ENCODE measurements at regions not wholly inside any gene's neighbourhood (a gene's known extent, or its start where the extent isn't known, plus 50 kb on each side); places are given as distances from the start of the nearest gene placed in this dataset.

DNA sequence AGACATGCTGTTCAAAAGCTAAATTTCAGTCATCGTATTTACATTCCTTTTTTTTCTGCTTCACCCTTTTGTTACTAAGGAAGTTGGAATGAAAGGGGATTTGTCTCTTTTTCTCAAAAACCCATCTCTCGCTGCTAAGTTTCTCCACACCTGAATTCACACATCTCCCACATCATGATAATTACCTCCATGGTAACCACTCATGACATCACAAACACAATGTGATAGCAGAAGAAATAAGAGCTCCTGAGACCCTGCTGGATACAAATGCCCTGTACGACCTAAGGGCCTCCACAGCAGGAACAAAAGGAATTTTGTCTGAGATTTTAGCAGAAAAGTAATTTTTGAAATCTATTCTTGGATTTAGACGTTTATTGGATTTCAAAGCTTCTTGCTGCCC is 82.6 kb upstream of the GNAO1 start:
- no peaks in the 10 kb centered on the region for H3K9me3 Mint-ChIP-seq
- H3K4me1 Mint-ChIP-seq, result no peaks in the 10 kb centered on the region
- intact Hi-C loops (cut with micrococcal nuclease), result no loop called here
- H3K36me3 Mint-ChIP-seq (ENCODE audit: low read depth), result no peaks in the 10 kb centered on the region
- no peak overlapping the region for H3K27ac Mint-ChIP-seq
- no peak overlapping the region for H3K4me3 Mint-ChIP-seq
- peak; percentile 17 for DNase-seq
- H3K27me3 Mint-ChIP-seq, result peaks cover 33% of the 10 kb centered on the region

DNA sequence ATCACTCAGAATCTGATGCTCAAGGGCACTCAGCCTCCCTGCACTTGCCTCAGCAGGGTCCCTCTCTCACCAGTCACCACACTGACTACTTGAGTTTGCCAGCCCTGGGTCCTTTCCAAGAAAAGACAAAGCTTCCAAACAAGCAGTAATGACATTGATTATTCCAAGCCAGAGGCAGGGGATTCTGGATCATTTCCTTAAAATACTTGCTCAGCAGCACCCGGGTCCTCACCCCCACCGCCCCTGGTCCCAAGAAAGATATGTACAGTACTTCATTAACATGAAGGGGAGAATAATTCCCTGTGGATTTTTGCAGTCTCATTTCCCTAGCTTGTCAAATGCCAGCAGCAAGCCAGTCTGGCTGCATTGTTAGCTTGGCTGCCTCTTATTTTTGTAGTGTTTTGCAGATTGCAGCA is 83.2 kb upstream of the GNAO1 start:
- Mint-ChIP-seq H3K36me3 (ENCODE audit: low read depth) (no peaks in the 10 kb centered on the region), H3K4me3 (no peak overlapping the region), H3K4me1 (no peaks in the 10 kb centered on the region), H3K27me3 (peaks cover 30% of the 10 kb centered on the region), H3K9me3 (no peaks in the 10 kb centered on the region), H3K27ac (no peak overlapping the region)
- no peak for DNase-seq
- intact Hi-C loops (cut with micrococcal nuclease), result no loop called here

GRCh38 chr16:56106527-56106926 is 84.8 kb upstream of the GNAO1 start:
- no peaks in the 10 kb centered on the region for H3K36me3 Mint-ChIP-seq (ENCODE audit: low read depth)
- H3K27me3 Mint-ChIP-seq, result peaks cover 17% of the 10 kb centered on the region
- H3K4me3 Mint-ChIP-seq, result no peak overlapping the region
- intact Hi-C loops (cut with micrococcal nuclease), result no loop called here
- H3K4me1 Mint-ChIP-seq, result no peaks in the 10 kb centered on the region
- no peaks in the 10 kb centered on the region for H3K9me3 Mint-ChIP-seq
- no peak for DNase-seq
- H3K27ac Mint-ChIP-seq, result no peak overlapping the region

- peaks cover 20% of the 10 kb centered on the region for H3K27me3 Mint-ChIP-seq
- H3K4me1 Mint-ChIP-seq, result no peaks in the 10 kb centered on the region
- intact Hi-C loops (cut with micrococcal nuclease), result no loop called here
- H3K27ac Mint-ChIP-seq, result no peak overlapping the region
- H3K4me3 Mint-ChIP-seq, result no peak overlapping the region
- no peaks in the 10 kb centered on the region for H3K36me3 Mint-ChIP-seq (ENCODE audit: low read depth)
- H3K9me3 Mint-ChIP-seq, result no peaks in the 10 kb centered on the region
- DNase-seq, result no peak
These were observed 88.4 kb upstream of the GNAO1 start for GRCh38 chr16:56102906-56103305.

- intact Hi-C loops (cut with micrococcal nuclease), result no loop called here
- no peak for DNase-seq
- Mint-ChIP-seq H3K9me3 (no peaks in the 10 kb centered on the region), H3K27ac (no peak overlapping the region), H3K36me3 (ENCODE audit: low read depth) (no peaks in the 10 kb centered on the region), H3K4me1 (no peaks in the 10 kb centered on the region), H3K4me3 (no peak overlapping the region), H3K27me3 (peaks cover 23% of the 10 kb centered on the region)
These were observed 89.1 kb upstream of the GNAO1 start for GRCh38 chr16:56102183-56102686.

GRCh38 chr16:56101480-56101879 is 89.8 kb upstream of the GNAO1 start:
- no peak for DNase-seq
- intact Hi-C loops (cut with micrococcal nuclease), result no loop called here
- Mint-ChIP-seq H3K4me1 (no peaks in the 10 kb centered on the region), H3K4me3 (no peak overlapping the region), H3K9me3 (no peaks in the 10 kb centered on the region), H3K36me3 (ENCODE audit: low read depth) (no peaks in the 10 kb centered on the region), H3K27me3 (peaks cover 19% of the 10 kb centered on the region), H3K27ac (no peak overlapping the region)

- DNase-seq, result no peak
- peaks cover 13% of the 10 kb centered on the region for H3K27me3 Mint-ChIP-seq
- no peaks in the 10 kb centered on the region for H3K9me3 Mint-ChIP-seq
- H3K27ac Mint-ChIP-seq, result no peak overlapping the region
- no peak overlapping the region for H3K4me3 Mint-ChIP-seq
- intact Hi-C loops (cut with micrococcal nuclease), result no loop called here
- no peaks in the 10 kb centered on the region for H3K4me1 Mint-ChIP-seq
- no peaks in the 10 kb centered on the region for H3K36me3 Mint-ChIP-seq (ENCODE audit: low read depth)
These were observed 94.0 kb upstream of the GNAO1 start for GRCh38 chr16:56097306-56097705.

DNA sequence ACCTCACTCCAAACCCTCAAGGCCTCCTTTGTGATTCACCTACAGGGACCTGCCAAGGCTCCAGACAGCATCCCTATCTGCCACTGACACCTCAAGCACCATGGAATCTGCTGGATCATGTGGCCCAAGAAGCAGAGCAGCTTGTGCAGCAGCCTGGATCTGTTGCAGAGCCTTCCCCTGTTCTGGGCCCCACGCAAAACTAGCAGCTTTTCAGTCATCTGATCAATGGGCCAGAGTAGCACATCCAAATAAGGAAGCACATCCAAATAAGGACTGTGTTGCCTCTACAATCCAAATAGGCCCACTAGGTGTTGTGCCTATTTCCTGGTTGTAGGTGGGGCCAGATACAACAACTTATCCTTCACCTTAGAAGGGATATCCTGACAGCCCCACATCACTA is 97.1 kb upstream of the GNAO1 start:
- Mint-ChIP-seq H3K4me1 (no peaks in the 10 kb centered on the region), H3K4me3 (no peak overlapping the region), H3K27me3 (peaks cover 12% of the 10 kb centered on the region), H3K27ac (no peak overlapping the region), H3K36me3 (ENCODE audit: low read depth) (no peaks in the 10 kb centered on the region), H3K9me3 (no peaks in the 10 kb centered on the region)
- no peak for DNase-seq
- intact Hi-C loops (cut with micrococcal nuclease), result no loop called here

GRCh38 chr16:56093055-56093454 is 98.2 kb upstream of the GNAO1 start:
- Mint-ChIP-seq H3K9me3 (no peaks in the 10 kb centered on the region), H3K27me3 (peaks cover 7% of the 10 kb centered on the region), H3K4me1 (no peaks in the 10 kb centered on the region), H3K4me3 (no peak overlapping the region), H3K27ac (no peak overlapping the region), H3K36me3 (ENCODE audit: low read depth) (no peaks in the 10 kb centered on the region)
- intact Hi-C loops (cut with micrococcal nuclease), result no loop called here
- no peak for DNase-seq

- Mint-ChIP-seq H3K4me1 (no peaks in the 10 kb centered on the region), H3K36me3 (ENCODE audit: low read depth) (no peaks in the 10 kb centered on the region), H3K9me3 (no peaks in the 10 kb centered on the region), H3K27ac (no peak overlapping the region), H3K4me3 (no peak overlapping the region), H3K27me3 (peaks cover 6% of the 10 kb centered on the region)
- no peak for DNase-seq
- intact Hi-C loops (cut with micrococcal nuclease), result no loop called here
These were observed 101.2 kb upstream of the GNAO1 start for GRCh38 chr16:56090076-56090475.

DNA sequence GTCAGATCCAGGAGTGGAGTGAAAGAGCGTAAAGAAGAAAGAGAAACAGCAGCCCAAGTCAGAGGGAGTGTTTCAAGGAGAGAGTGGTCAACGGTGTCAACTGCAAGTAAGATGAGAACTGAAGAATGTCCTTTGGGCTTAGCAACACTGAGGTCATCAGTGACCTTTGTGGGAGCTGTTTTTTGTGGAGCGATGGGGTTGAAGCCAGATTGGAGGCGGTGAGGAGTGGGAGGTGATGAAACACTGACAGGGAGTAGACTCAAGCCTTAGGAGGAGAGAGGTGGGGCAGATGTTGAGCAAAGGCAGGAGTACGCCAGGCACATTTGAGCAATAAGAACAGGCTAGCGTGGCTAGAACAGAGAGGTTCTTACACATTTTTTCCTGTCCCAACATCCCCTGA is 103.7 kb upstream of the GNAO1 start:
- DNase-seq, result no peak
- H3K4me3 Mint-ChIP-seq, result no peak overlapping the region
- intact Hi-C loops (cut with micrococcal nuclease), result no loop called here
- no peaks in the 10 kb centered on the region for H3K9me3 Mint-ChIP-seq
- no peak overlapping the region for H3K27ac Mint-ChIP-seq
- no peaks in the 10 kb centered on the region for H3K4me1 Mint-ChIP-seq
- no peaks in the 10 kb centered on the region for H3K36me3 Mint-ChIP-seq (ENCODE audit: low read depth)
- peaks cover 6% of the 10 kb centered on the region for H3K27me3 Mint-ChIP-seq

GRCh38 chr16:56081371-56081770 is 109.9 kb upstream of the GNAO1 start:
- H3K4me3 Mint-ChIP-seq, result no peak overlapping the region
- H3K36me3 Mint-ChIP-seq (ENCODE audit: low read depth), result no peaks in the 10 kb centered on the region
- no peaks in the 10 kb centered on the region for H3K4me1 Mint-ChIP-seq
- H3K9me3 Mint-ChIP-seq, result no peaks in the 10 kb centered on the region
- no peak for DNase-seq
- intact Hi-C loops (cut with micrococcal nuclease), result no loop called here
- H3K27me3 Mint-ChIP-seq, result peaks cover 2% of the 10 kb centered on the region
- H3K27ac Mint-ChIP-seq, result no peak overlapping the region

GRCh38 chr16:56075732-56076388 is 115.4 kb upstream of the GNAO1 start:
- Mint-ChIP-seq H3K27me3 (peaks cover 11% of the 10 kb centered on the region), H3K4me3 (no peak overlapping the region), H3K4me1 (no peaks in the 10 kb centered on the region), H3K27ac (no peak overlapping the region), H3K36me3 (ENCODE audit: low read depth) (no peaks in the 10 kb centered on the region), H3K9me3 (no peaks in the 10 kb centered on the region)
- intact Hi-C loops (cut with micrococcal nuclease), result no loop called here
- no peak for DNase-seq

DNA sequence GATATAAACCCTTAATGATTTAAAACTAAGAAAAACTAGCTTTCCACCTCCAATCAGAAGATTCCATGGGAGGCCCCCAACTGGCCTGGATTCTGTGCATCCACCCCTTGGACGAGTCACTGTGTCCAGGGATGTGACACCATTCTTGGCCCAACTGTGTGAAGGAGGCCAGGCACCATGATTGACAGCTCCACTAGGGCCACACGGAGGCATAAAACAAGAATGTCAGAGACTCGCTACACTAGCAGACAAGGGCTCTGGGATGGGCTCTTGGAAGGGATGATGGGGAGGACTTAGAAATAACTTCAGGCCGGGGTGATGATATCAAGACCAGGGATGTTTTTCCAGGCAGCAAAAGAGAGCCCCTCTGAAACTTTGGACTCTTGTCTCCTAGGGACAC is 117.8 kb upstream of the GNAO1 start:
- intact Hi-C loops (cut with micrococcal nuclease), result no loop called here
- H3K36me3 Mint-ChIP-seq (ENCODE audit: low read depth), result no peaks in the 10 kb centered on the region
- no peaks in the 10 kb centered on the region for H3K9me3 Mint-ChIP-seq
- peaks cover under 1% of the 10 kb centered on the region for H3K4me1 Mint-ChIP-seq
- no peak overlapping the region for H3K27ac Mint-ChIP-seq
- DNase-seq, result no peak
- H3K27me3 Mint-ChIP-seq, result peaks cover 9% of the 10 kb centered on the region
- H3K4me3 Mint-ChIP-seq, result no peak overlapping the region

- H3K36me3 Mint-ChIP-seq (ENCODE audit: low read depth), result no peaks in the 10 kb centered on the region
- intact Hi-C loops (cut with micrococcal nuclease), result no loop called here
- peaks cover 9% of the 10 kb centered on the region for H3K27me3 Mint-ChIP-seq
- no peaks in the 10 kb centered on the region for H3K9me3 Mint-ChIP-seq
- no peak overlapping the region for H3K27ac Mint-ChIP-seq
- DNase-seq, result no peak
- peaks cover 6% of the 10 kb centered on the region for H3K4me1 Mint-ChIP-seq
- H3K4me3 Mint-ChIP-seq, result no peak overlapping the region
These were observed 119.2 kb upstream of the GNAO1 start for GRCh38 chr16:56072096-56072495.
